Omental fat pad (tissue), 3 donors: ENCODE measurements at regions not wholly inside any gene's neighbourhood (a gene's known extent, or its start where the extent isn't known, plus 50 kb on each side); places are given as distances from the start of the nearest gene placed in this dataset.

Source experiments
- ATAC-seq: fragments of 150-250 bp; one replicate; pipeline ENCODE4 v1.9.1; 2016; ENCODE audit warnings: mild to moderate bottlenecking, moderate library complexity; ENCODE audit not compliant: low FRiP score
- DNase-seq: peaks from one replicate; pipeline ENCODE4 v3.0.0-alpha.2; 2019; ENCODE audit warnings: low spot score
- TF ChIP-seq, protein P1 (sequence below), 3 donors: fragments of 450-650 bp; IDR thresholded peaks; one replicate each; pipeline ENCODE4 v1.5.1; 2016 to 2017; ENCODE audit warnings: antibody characterized with exemption in 3 of 3, mild to moderate bottlenecking in 3 of 3, moderate library complexity in 2 of 3

DNA sequence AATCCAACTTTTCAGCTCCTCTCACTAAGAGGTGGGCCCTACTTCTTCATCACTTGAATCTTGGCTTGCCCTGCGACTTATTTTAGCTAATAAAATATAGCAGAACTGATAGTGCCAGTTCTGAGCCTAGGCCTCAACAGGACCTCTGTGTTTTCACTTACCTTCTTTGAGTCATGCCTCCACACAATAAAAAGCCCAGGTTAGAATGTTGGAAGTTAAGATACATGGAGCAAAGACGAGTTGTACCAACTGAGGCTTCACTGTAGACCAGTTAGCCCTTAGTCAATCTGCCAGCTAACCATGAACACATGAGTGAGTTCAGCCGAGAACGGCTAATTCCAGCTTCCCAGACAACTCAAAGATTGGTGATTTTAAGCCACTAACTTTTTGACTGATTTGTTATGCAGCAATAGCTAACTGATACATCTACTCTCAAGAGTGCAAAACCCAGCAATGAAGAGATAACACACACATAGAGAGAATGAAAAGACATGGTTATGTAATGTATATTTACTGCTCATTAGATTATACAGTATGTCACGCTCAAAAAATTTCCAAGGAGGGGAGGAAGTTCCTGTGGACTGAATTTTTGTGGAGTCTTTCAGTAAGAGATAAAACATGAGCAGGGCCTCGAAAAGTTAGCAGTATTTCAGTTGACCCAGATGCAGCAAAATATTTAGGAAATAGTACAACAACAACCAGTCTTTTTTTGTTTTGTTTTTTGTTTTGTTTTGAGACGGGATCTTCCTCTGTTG lies 181.1 kb downstream of the MYCN start:
- DNase-seq = no peak
- ATAC-seq = no peak
- TF ChIP-seq, protein P1, sequence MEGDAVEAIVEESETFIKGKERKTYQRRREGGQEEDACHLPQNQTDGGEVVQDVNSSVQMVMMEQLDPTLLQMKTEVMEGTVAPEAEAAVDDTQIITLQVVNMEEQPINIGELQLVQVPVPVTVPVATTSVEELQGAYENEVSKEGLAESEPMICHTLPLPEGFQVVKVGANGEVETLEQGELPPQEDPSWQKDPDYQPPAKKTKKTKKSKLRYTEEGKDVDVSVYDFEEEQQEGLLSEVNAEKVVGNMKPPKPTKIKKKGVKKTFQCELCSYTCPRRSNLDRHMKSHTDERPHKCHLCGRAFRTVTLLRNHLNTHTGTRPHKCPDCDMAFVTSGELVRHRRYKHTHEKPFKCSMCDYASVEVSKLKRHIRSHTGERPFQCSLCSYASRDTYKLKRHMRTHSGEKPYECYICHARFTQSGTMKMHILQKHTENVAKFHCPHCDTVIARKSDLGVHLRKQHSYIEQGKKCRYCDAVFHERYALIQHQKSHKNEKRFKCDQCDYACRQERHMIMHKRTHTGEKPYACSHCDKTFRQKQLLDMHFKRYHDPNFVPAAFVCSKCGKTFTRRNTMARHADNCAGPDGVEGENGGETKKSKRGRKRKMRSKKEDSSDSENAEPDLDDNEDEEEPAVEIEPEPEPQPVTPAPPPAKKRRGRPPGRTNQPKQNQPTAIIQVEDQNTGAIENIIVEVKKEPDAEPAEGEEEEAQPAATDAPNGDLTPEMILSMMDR (IDR thresholded peaks at IDR 0.05) = no peak

DNA sequence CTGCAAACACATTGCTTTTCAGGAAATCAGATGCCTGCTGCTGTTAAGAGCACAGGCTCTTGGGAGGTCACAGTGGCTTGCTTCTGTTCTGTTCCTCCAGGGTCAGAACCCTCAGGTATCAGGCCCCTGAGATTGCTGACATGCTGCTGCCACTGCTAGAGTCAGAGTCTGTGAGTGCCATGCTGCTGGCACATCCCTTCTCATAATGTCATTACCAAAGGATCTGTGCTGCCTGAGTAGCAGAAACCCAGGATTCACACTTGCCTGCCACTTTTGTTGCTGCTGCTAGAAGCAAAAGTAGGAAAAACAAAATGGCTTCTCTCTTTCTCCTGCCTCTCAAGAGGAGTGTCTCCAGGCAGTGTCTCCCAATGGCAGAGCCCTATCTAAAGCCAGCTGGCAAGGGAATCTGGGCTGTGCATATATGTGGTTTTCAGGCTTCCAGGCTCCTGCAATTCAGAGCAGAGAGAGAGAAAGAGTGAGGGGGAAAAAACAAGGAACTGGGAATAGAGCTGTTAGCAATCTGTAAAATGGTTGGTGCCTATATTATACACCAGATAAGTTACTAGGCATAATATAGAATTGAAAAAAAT lies 180.3 kb downstream of the MYCN start:
- ATAC-seq (no peak), DNase-seq (no peak)
- TF ChIP-seq, protein P1 (IDR thresholded peaks at IDR 0.05) = no peak

DNA sequence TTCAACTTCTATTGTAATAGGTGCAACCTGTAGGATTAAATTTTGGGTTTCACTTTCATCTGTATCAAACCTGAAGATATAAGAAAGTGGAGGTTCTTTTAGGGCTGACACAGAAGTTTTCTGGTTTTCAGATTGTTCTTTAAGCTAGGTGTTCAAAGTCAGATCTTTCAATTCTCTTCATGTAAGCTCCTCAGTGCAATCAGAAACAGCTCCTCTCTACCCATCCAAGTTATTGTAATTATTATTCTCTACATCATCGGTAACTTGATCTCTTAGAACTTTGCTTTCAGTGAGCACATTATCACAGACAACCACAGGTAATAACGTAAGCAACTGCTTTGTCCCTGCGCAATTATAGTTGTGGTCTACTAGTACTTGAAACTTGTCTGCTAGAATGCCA lies 179.4 kb downstream of the MYCN start:
- no peak for DNase-seq
- TF ChIP-seq, protein P1 (IDR thresholded peaks at IDR 0.05) = no peak

DNA sequence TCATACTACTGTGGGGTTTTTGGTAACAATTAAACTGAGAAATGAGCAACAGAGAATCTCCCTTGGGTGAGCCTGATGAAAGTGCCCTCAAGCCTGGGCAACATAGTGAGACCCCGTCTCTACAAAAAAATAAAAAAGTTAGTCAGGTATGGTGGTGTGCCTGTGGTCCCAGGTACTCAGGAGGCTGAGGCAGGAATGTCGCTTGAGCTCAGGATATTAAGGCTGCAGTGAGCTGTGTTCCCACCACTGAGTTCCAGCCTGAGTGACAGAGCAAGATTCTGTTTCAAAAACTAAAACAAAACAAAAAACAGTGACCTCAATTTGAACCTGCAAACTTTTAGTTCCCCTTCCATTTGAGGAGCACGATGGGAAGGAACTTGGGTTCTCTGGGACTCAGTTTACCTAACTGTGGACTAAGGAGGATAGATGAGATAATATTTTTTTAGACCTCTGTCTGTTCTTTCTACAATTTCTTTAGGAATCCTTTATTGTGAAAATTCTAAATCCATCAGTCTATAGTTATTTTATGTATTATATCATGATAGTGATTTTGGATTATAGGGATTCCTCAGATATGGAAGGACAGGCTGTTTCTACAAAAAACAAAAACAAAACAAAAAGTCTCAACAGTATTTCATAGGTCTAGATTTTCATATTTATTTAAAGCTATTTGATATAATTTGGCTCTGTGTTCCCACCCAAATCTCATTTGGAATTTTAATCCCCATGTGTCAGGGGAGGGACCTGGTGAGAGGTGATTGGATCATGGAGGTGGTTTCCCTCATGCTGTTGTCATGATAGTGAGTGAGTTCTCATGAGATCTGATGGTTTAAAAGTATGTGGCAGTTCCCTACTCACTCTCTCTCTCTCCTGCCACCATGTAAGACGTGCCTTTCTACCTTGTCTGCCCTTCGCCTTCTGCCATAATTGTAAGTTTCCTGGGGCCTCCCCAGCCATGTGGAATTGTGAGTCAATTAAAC lies 178.6 kb downstream of the MYCN start:
- DNase-seq = no peak
- TF ChIP-seq, protein P1 (IDR thresholded peaks at IDR 0.05) = no peak
- ATAC-seq = no peak

More for the DNA sequence above, 179.4 kb downstream of the MYCN start:
- no peak for ATAC-seq

DNA sequence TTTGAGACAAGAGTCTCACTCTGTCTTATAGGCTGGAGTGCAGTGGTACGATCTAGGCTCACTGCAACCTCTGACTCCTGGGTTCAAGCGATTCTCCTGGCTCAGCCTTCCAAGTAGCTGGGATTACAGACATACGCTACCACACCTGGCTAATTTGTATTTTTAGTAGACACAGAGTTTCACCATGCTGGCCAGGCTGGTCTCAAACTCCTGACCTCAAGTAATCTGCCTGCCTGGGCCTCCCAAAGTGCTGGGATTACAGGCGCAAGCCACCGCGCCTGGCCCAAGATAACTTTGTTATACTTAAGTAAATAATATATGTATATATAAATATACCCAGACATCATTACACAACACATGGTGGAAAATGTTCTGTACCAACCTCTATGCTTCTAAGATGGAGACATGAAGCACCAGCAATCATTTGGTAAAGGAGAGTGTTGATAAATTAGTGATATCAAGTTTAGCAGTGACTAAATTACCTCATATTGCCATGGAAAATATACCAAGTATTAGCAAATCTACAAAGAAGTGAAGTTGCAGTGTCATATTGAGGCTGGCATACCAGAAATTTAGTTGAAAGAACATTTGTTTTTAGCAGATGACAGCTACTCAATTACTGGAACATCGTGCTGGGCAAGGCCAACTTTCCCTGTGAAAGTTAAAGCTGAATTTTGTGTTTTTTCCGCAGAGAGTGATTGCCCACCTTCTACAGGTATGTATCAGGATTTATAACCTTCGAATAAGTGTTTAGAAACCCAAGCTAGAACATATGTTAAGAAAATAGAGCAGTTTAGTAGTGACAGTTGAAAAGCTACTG lies 177.7 kb downstream of the MYCN start:
- TF ChIP-seq, protein P1 (IDR thresholded peaks at IDR 0.05) = no peak
- ATAC-seq = no peak

DNA sequence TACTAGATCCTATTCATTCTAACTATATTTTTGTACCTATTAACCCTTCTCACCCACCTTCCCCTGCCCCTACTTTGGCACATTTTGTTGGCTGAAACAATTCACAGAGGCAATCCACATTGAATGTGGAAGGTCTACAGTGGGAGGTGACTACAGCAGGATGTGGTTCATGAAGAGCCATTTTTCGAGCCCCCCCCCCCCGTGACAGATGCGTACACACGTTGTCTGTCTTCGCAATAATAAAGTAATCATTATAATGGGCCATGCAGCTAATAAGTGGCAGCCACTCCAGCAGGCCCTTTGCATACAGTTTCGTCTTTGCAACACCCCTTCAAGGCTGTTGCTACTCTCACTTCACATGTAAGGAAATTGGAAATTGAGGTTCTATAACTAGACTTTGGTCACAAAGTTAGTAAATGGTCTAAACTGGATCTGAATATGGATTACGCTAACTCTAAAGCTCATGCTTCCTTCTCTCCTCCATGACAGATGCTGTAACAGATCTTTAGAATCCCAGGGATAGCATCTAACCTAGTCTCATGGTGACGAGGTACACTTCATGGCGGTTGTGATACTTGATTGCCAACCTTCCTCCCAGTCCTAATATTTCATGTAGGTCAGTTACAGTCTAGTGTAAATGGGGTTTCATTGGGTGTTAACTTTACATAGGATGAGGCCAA lies 176.8 kb downstream of the MYCN start:
- DNase-seq = no peak
- TF ChIP-seq, protein P1 (IDR thresholded peaks at IDR 0.05) = no peak

More for the DNA sequence above, 177.7 kb downstream of the MYCN start:
- no peak for DNase-seq

More for the DNA sequence above, 176.8 kb downstream of the MYCN start:
- ATAC-seq = no peak
